Progenitor cell of endocrine pancreas (in vitro differentiated cells): ENCODE measurements at regions not wholly inside any gene's neighbourhood (a gene's known extent, or its start where the extent isn't known, plus 50 kb on each side); places are given as distances from the start of the nearest gene placed in this dataset.

Source experiments
- DNase-seq: peaks from one replicate; pipeline ENCODE4 v3.0.0; 2021; ENCODE audit warnings: low spot score; ENCODE audit not compliant: unreplicated experiment
- H3K27ac Mint-ChIP-seq: 2 replicates; pipeline ENCODE4 v1.8.0; 2021; ENCODE audit warnings: mild to moderate bottlenecking, moderate library complexity, mixed read lengths
- H3K27me3 Mint-ChIP-seq: 2 replicates; pipeline ENCODE4 v1.8.0; 2021; ENCODE audit warnings: mixed read lengths
- H3K36me3 Mint-ChIP-seq: 2 replicates; pipeline ENCODE4 v1.8.0; 2022; ENCODE audit warnings: mixed read lengths; ENCODE audit not compliant: insufficient read depth
- H3K4me1 Mint-ChIP-seq: 2 replicates; pipeline ENCODE4 v1.8.0; 2021; ENCODE audit warnings: low read depth, mixed read lengths
- H3K4me3 Mint-ChIP-seq: 2 replicates; pipeline ENCODE4 v1.8.0; 2021; ENCODE audit warnings: low read depth, mild to moderate bottlenecking, moderate library complexity, mixed read lengths
- H3K9me3 Mint-ChIP-seq: 2 replicates; pipeline ENCODE4 v1.8.0; 2021; ENCODE audit warnings: low read depth, mixed read lengths
- TF ChIP-seq, protein P1 (sequence below): fragments of 200-600 bp; sonication (generic); IDR thresholded peaks from one replicate; pipeline ENCODE4 v1.5.0; 2021; ENCODE audit warnings: antibody characterized with exemption, mild to moderate bottlenecking; ENCODE audit not compliant: unreplicated experiment

DNA sequence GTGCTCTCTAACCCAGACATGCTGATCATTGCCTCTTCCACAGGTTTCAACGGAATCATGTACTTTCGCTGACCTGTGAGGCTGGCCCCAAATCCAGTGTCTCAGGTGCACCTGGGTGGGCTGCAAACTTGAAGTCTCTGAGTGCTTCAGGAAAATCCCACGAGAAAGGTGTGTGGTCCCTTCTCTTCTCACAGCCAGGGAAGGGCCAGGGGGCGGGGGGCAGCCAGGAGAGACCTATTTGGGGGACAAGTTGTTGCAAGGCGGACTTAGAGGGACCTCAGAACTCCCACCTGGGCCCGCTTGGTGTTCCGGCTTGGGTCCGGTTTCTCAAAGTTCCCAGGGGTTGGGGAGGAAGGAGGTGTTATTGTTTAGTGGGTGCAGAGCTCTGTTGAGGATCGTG is 80.0 kb downstream of the HMX1 start:
- H3K4me3 Mint-ChIP-seq = no peak overlapping the region
- TF ChIP-seq, protein P1, sequence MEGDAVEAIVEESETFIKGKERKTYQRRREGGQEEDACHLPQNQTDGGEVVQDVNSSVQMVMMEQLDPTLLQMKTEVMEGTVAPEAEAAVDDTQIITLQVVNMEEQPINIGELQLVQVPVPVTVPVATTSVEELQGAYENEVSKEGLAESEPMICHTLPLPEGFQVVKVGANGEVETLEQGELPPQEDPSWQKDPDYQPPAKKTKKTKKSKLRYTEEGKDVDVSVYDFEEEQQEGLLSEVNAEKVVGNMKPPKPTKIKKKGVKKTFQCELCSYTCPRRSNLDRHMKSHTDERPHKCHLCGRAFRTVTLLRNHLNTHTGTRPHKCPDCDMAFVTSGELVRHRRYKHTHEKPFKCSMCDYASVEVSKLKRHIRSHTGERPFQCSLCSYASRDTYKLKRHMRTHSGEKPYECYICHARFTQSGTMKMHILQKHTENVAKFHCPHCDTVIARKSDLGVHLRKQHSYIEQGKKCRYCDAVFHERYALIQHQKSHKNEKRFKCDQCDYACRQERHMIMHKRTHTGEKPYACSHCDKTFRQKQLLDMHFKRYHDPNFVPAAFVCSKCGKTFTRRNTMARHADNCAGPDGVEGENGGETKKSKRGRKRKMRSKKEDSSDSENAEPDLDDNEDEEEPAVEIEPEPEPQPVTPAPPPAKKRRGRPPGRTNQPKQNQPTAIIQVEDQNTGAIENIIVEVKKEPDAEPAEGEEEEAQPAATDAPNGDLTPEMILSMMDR = no peak
- H3K36me3 Mint-ChIP-seq = no peaks in the 10 kb centered on the region
- H3K9me3 Mint-ChIP-seq = no peaks in the 10 kb centered on the region
- DNase-seq = no peak
- H3K27ac Mint-ChIP-seq = no peak overlapping the region
- H3K27me3 Mint-ChIP-seq = peaks cover 10% of the 10 kb centered on the region
- H3K4me1 Mint-ChIP-seq = peaks cover 3% of the 10 kb centered on the region

DNA sequence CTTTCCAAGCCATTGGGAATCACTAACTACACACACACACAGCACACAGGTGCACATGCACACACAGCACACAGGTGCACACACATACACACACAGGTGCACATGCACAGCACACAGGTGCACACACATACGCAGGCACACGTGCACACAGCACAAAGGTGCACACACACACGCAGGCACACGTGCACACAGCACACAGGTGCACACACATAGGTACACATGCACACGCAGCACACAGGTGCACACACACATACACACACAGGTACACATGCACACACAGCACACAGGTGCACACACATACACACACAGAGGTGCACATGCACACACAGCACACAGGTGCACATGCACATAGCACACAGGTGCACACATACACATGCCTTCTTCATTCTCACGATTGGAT is 80.9 kb downstream of the HMX1 start:
- H3K27me3 Mint-ChIP-seq = peaks cover 13% of the 10 kb centered on the region
- H3K27ac Mint-ChIP-seq = no peak overlapping the region

DNA sequence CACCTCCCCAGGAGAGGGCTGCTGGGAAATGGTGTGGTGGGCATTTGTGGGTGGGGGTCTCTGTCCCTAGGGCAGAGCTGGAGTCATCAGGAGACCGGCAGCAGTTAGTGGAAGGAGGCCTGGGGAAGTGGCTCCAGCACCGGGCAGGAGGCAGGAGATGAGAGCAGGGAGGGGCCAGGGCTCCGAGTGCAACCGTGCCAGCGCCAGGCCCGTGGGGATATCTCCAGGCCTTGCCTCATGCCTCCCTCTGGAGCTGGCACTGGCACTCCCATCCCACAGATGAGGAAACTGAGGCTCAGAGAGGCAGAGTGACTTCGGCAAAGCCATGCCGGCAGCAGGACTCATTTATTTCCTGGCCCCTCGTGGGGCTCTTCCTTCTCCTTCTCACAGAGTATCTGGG is 83.5 kb downstream of the HMX1 start:
- Mint-ChIP-seq H3K4me1 (peaks cover 4% of the 10 kb centered on the region), H3K36me3 (no peaks in the 10 kb centered on the region), H3K9me3 (no peaks in the 10 kb centered on the region), H3K27me3 (peaks cover 9% of the 10 kb centered on the region), H3K27ac (no peak overlapping the region), H3K4me3 (no peak overlapping the region)
- no peak for DNase-seq
- TF ChIP-seq, protein P1 = no peak

More for the DNA sequence above, 80.9 kb downstream of the HMX1 start:
- Mint-ChIP-seq H3K4me1 (peaks cover 3% of the 10 kb centered on the region), H3K4me3 (no peak overlapping the region), H3K9me3 (no peaks in the 10 kb centered on the region), H3K36me3 (no peaks in the 10 kb centered on the region)
- TF ChIP-seq, protein P1 = no peak
- no peak for DNase-seq

DNA sequence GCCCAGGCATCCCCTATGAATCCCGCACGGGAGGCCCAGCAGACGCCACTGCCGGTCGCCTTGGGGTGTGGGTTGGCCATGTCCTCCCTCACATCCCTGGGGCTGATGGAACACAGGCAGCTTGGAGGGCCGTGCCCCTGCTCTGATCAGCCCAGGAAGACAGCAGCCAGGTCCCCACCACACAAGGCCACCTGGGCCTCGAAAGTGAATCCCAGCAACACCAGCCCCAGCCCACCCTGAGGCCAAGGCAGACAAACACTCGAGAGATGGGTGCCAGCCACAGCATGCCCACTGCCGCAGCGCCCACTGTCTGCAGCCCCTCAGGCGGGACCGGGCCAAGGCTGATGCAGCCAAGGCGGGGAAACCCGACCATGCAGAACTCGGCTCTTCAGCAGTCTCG is 85.5 kb downstream of the HMX1 start:
- peaks cover 4% of the 10 kb centered on the region for H3K4me1 Mint-ChIP-seq
- no peak overlapping the region for H3K27ac Mint-ChIP-seq
- H3K27me3 Mint-ChIP-seq = peaks cover 9% of the 10 kb centered on the region
- no peaks in the 10 kb centered on the region for H3K36me3 Mint-ChIP-seq
- no peak for DNase-seq
- H3K4me3 Mint-ChIP-seq = no peak overlapping the region
- TF ChIP-seq, protein P1 = no peak
- no peaks in the 10 kb centered on the region for H3K9me3 Mint-ChIP-seq

DNA sequence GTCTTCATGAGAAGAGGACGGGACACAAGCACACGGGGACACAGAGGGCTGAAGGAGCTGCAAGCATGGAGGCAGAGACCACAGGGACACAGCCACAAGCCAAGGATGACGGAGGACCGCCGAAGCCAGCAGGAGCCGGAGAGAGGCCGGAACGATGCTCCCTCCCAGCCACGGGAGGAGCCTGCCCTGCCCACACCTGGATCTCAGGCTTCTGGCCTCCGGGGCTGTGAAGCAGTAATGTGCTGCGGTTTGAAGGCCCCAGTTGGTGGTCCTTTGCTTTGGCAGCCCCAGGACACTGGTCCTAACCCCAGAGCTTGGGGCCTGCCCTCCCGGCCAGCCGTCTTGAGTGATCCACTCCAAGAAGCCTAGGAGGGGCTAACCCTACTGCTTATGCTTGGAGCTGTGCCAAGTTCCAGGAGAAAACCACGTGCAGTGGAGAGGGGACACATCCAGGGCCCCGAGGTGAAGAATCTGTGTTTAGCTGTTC is 85.9 kb downstream of the HMX1 start:
- H3K36me3 Mint-ChIP-seq = no peaks in the 10 kb centered on the region
- peaks cover 9% of the 10 kb centered on the region for H3K27me3 Mint-ChIP-seq
- H3K9me3 Mint-ChIP-seq = no peaks in the 10 kb centered on the region
- no peak overlapping the region for H3K27ac Mint-ChIP-seq
- no peak for DNase-seq
- no peak overlapping the region for H3K4me3 Mint-ChIP-seq
- H3K4me1 Mint-ChIP-seq = peaks cover 4% of the 10 kb centered on the region
- TF ChIP-seq, protein P1 = no peak
